GM23338 (cell line): ENCODE measurements at regions not wholly inside any gene's neighbourhood (a gene's known extent, or its start where the extent isn't known, plus 50 kb on each side); places are given as distances from the start of the nearest gene placed in this dataset.

Source experiments
- CTCF ChIP-seq, 2 experiments: fragments of 200-600 bp in 1 of 2; sonication (generic) in 1 of 2; conservative IDR thresholded peaks; 2 replicates each; pipeline versions ENCODE4 v1.5.1 to v1.6.1; 2016 to 2017; ENCODE audit warnings: antibody characterized with exemption in 2 of 2, low read depth in 2 of 2, mild to moderate bottlenecking in 2 of 2, moderate library complexity in 1 of 2
- EZH2phosphoT487 ChIP-seq: fragments of 200-600 bp; sonication (generic); IDR thresholded peaks from one replicate; pipeline ENCODE4 v1.8.1; 2018; ENCODE audit warnings: antibody characterized with exemption; ENCODE audit not compliant: unreplicated experiment

DNA sequence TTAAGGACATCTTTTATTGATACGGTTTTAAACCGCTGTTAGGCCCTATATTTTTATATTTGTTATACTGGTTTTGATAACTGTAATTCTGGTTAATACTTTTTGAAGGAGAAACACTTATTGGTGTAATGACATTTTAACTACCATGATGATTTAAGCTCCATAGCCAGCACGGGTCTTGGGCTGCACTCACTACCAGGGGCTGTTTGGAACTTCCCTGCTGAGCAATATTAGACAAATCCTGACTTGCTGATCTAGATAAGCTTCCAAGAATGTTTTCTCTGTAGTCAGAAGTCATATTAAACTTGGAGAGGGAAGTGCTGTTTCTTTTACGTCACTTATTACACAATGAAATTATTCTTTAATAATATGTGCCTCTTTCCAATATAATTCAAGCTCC lies 540.0 kb upstream of the GRAMD2B start:
- TF ChIP-seq CTCF (conservative IDR thresholded peaks at IDR 0.05; ENCODE audit: low read depth in 2 of 2) (no peak), EZH2phosphoT487 (no peak)
